ENCODE measurements at regions not wholly inside any gene's neighbourhood (a gene's known extent, or its start where the extent isn't known, plus 50 kb on each side); places are given as distances from the start of the nearest gene placed in this dataset.
"Not testable (repeated sequence)": the region's sequence is repeated elsewhere in the genome, so short reads cannot be mapped to it uniquely, and the experiment has no call there.

- ATAC-seq (no peak), DNase-seq (no peak)
Measured at GRCh38 chr2:82964341-82964740, 1494.7 kb downstream of the SUCLG1 start.

- DNase-seq (no peak), ATAC-seq (no peak)
Measured at GRCh38 chr2:82959727-82960126, 1499.4 kb downstream of the SUCLG1 start.

- DNase-seq (no peak), ATAC-seq (no peak)
Measured at GRCh38 chr2:82954868-82955267, 1504.2 kb downstream of the SUCLG1 start.

- no peak for DNase-seq
- no peak for ATAC-seq
Measured at GRCh38 chr2:82939211-82939610, 1519.9 kb downstream of the SUCLG1 start.

GRCh38 chr2:82938321-82938845 is 1520.7 kb downstream of the SUCLG1 start:
- DNase-seq, ATAC-seq: not testable (repeated sequence)

GRCh38 chr2:82913566-82913965 is 1545.5 kb downstream of the SUCLG1 start:
- ATAC-seq (no peak), DNase-seq (no peak)

- no peak for DNase-seq
- no peak for ATAC-seq
Measured at GRCh38 chr2:82896117-82896516, 1563.0 kb downstream of the SUCLG1 start.

GRCh38 chr2:82893190-82893589 is 1565.9 kb downstream of the SUCLG1 start:
- no peak for ATAC-seq
- DNase-seq = no peak

GRCh38 chr2:82879803-82880202 is 1579.3 kb downstream of the SUCLG1 start:
- no peak for DNase-seq
- ATAC-seq = no peak

GRCh38 chr2:82875858-82876257 is 1583.2 kb downstream of the SUCLG1 start:
- no peak for ATAC-seq
- DNase-seq = no peak

GRCh38 chr2:82857967-82858366 is 1601.1 kb downstream of the SUCLG1 start:
- ATAC-seq (no peak), DNase-seq (no peak)

GRCh38 chr2:82853299-82853698 is 1605.8 kb downstream of the SUCLG1 start:
- ATAC-seq (no peak), DNase-seq (no peak)

- no peak for DNase-seq
- ATAC-seq = no peak
Measured at GRCh38 chr2:82852787-82853186, 1606.3 kb downstream of the SUCLG1 start.

- ATAC-seq (no peak), DNase-seq (no peak)
Measured at GRCh38 chr2:82848285-82848684, 1610.8 kb downstream of the SUCLG1 start.

- ATAC-seq (no peak), DNase-seq (no peak)
Measured at GRCh38 chr2:82839036-82839435, 1620.0 kb downstream of the SUCLG1 start.

GRCh38 chr2:82837588-82838304 is 1621.3 kb downstream of the SUCLG1 start:
- DNase-seq (no peak), ATAC-seq (no peak)

GRCh38 chr2:82834893-82835292 is 1624.2 kb downstream of the SUCLG1 start:
- DNase-seq = no peak
- ATAC-seq = no peak

- ATAC-seq (no peak), DNase-seq (no peak)
Measured at GRCh38 chr2:82827426-82827825, 1631.7 kb downstream of the SUCLG1 start.

- no peak for ATAC-seq
- DNase-seq = no peak
Measured at GRCh38 chr2:82826437-82826836, 1632.6 kb downstream of the SUCLG1 start.

- DNase-seq = no peak
- ATAC-seq = no peak
Measured at GRCh38 chr2:82825410-82826090, 1633.5 kb downstream of the SUCLG1 start.

- DNase-seq = no peak
- ATAC-seq = no peak
Measured at GRCh38 chr2:82823892-82824291, 1635.2 kb downstream of the SUCLG1 start.

GRCh38 chr2:82819951-82820350 is 1639.1 kb downstream of the SUCLG1 start:
- no peak for ATAC-seq
- no peak for DNase-seq

- ATAC-seq (no peak), DNase-seq (no peak)
Measured at GRCh38 chr2:82814146-82814545, 1644.9 kb downstream of the SUCLG1 start.

- DNase-seq = no peak
- ATAC-seq = no peak
Measured at GRCh38 chr2:82811946-82812345, 1647.1 kb downstream of the SUCLG1 start.

All from stimulated activated naive CD8-positive, alpha-beta T cell treated with anti-CD3 and anti-CD28 coated beads, Interleukin-15, Interleukin-2, amounts not matched to agents 100 U/mL and 50 U/mL, for 24 hours (primary cell).